GM12891 (cell line): ENCODE measurements at regions not wholly inside any gene's neighbourhood (a gene's known extent, or its start where the extent isn't known, plus 50 kb on each side); places are given as distances from the start of the nearest gene placed in this dataset.

ENCODE experiments used
- DNase-seq: peaks from one replicate; pipeline ENCODE4 v3.0.0; 2011; ENCODE audit warnings: low spot score; ENCODE audit not compliant: insufficient read length
- FAIRE-seq: peaks from 2 replicates; lab custom pipeline; 2011; peaks lifted over from hg19 to GRCh38; lab: Jason Lieb, UNC
- PAX5 ChIP-seq: IDR thresholded peaks from 2 replicates; pipeline ENCODE4 v1.6.1; 2011; ENCODE audit warnings: low read length, moderate library complexity, mild to moderate bottlenecking; ENCODE audit not compliant: insufficient read depth, severe bottlenecking
- POLR2A ChIP-seq: IDR thresholded peaks from 2 replicates; pipeline ENCODE4 v1.6.1; 2011; ENCODE audit warnings: low read depth, low read length, control low read depth
- POLR2AphosphoS5 ChIP-seq: IDR thresholded peaks from 2 replicates; pipeline ENCODE4 v1.6.1; 2011; ENCODE audit warnings: low read depth, low read length, control low read depth
- POU2F2 ChIP-seq: IDR thresholded peaks from 2 replicates; pipeline ENCODE4 v1.6.1; 2011; ENCODE audit warnings: low read depth, mild to moderate bottlenecking, control low read depth, low read length, moderate library complexity
- SPI1 ChIP-seq: IDR thresholded peaks from 2 replicates; pipeline ENCODE4 v1.6.1; 2011; ENCODE audit warnings: low read depth, low read length, control low read depth
- TAF1 ChIP-seq: IDR thresholded peaks from 2 replicates; pipeline ENCODE4 v1.6.1; 2011; ENCODE audit warnings: low read depth, low read length, control low read depth

GRCh38 chr5:52453176-52453575 lies 334.5 kb upstream of the ITGA1 start:
- DNase-seq (no peak), FAIRE-seq (no peak)
- no peak for TF ChIP-seq POLR2AphosphoS5
- TF ChIP-seq TAF1 = no peak

- DNase-seq = no peak
- FAIRE-seq = no peak
- TF ChIP-seq PAX5 = no peak
- TF ChIP-seq TAF1 = no peak
- TF ChIP-seq SPI1 = no peak
- no peak for TF ChIP-seq POLR2AphosphoS5
- no peak for TF ChIP-seq POLR2A
- no peak for TF ChIP-seq POU2F2
These were observed 331.8 kb upstream of the ITGA1 start for GRCh38 chr5:52455920-52456319.

GRCh38 chr5:52457810-52458209 lies 329.9 kb upstream of the ITGA1 start:
- no peak for DNase-seq
- FAIRE-seq = no peak
- TF ChIP-seq SPI1 (no peak), POLR2A (no peak), PAX5 (no peak), TAF1 (no peak), POU2F2 (no peak), POLR2AphosphoS5 (no peak)

GRCh38 chr5:52466113-52466512 lies 321.6 kb upstream of the ITGA1 start:
- TF ChIP-seq POLR2AphosphoS5 (no peak), SPI1 (no peak), POLR2A (no peak), TAF1 (no peak), POU2F2 (no peak)
- DNase-seq (no peak), FAIRE-seq (no peak)

GRCh38 chr5:52466749-52467520 lies 320.8 kb upstream of the ITGA1 start:
- TF ChIP-seq POLR2A = no peak
- no peak for TF ChIP-seq POU2F2
- TF ChIP-seq POLR2AphosphoS5 = no peak
- no peak for TF ChIP-seq SPI1
- TF ChIP-seq TAF1 = no peak
- no peak for TF ChIP-seq PAX5
- DNase-seq = no peak
- FAIRE-seq = no peak

- DNase-seq (no peak), FAIRE-seq (no peak)
- TF ChIP-seq POU2F2 = no peak
- no peak for TF ChIP-seq POLR2A
- TF ChIP-seq POLR2AphosphoS5 = no peak
- TF ChIP-seq SPI1 = no peak
- no peak for TF ChIP-seq PAX5
- no peak for TF ChIP-seq TAF1
These were observed 318.7 kb upstream of the ITGA1 start for GRCh38 chr5:52468976-52469375.

GRCh38 chr5:52469420-52469819 lies 318.3 kb upstream of the ITGA1 start:
- FAIRE-seq = no peak
- no peak for DNase-seq

GRCh38 chr5:52469835-52470234 lies 317.9 kb upstream of the ITGA1 start:
- DNase-seq = no peak

More at GRCh38 chr5:52469420-52469819, 318.3 kb upstream of the ITGA1 start:
- TF ChIP-seq TAF1 (no peak), POU2F2 (no peak), POLR2A (no peak)

GRCh38 chr5:52476346-52476745 lies 311.4 kb upstream of the ITGA1 start:
- TF ChIP-seq POLR2AphosphoS5 (no peak), POLR2A (no peak)
- FAIRE-seq = no peak
- no peak for DNase-seq

More at GRCh38 chr5:52469835-52470234, 317.9 kb upstream of the ITGA1 start:
- TF ChIP-seq SPI1 (0 out of 2 replicates have a peak, but pooled peaks have one; percentile 7), POU2F2 (no peak), POLR2A (no peak)
- no peak for FAIRE-seq

- no peak for DNase-seq
- TF ChIP-seq POU2F2 = no peak
- TF ChIP-seq PAX5 = no peak
- TF ChIP-seq POLR2AphosphoS5 = no peak
- no peak for TF ChIP-seq SPI1
- TF ChIP-seq POLR2A = no peak
- no peak for TF ChIP-seq TAF1
- no peak for FAIRE-seq
These were observed 306.5 kb upstream of the ITGA1 start for GRCh38 chr5:52481201-52481600.
